ENCODE measurements at regions not wholly inside any gene's neighbourhood (a gene's known extent, or its start where the extent isn't known, plus 50 kb on each side); places are given as distances from the start of the nearest gene placed in this dataset.

GRCh38 chr5:87729781-87730180 is 317.1 kb upstream of the CCNH start:
- no peak for ATAC-seq
- DNase-seq (ENCODE audit: extremely low read depth in 1 of 4, low spot score in 3 of 4) = no peak
- CTCF ChIA-PET (ENCODE audit: low intra/inter-chr PET ratio) = no interaction called here
- no peak overlapping the region for H2AFZ ChIP-seq (ENCODE audit: low read depth, low read length)
- no peaks in the 10 kb centered on the region for H3K79me2 ChIP-seq (ENCODE audit: control insufficient read depth, insufficient read depth, low read length)
- no peaks in the 10 kb centered on the region for H3K9me1 ChIP-seq (ENCODE audit: control insufficient read depth, insufficient read depth, low read length)
- H3K27ac ChIP-seq (ENCODE audit: extremely low read depth, low read depth, low read length) = no peak overlapping the region
- H3K4me3 ChIP-seq = no peak overlapping the region
- H3K4me1 ChIP-seq (replicated peaks in 1 of 2; ENCODE audit: control insufficient read depth in 2 of 2, insufficient read depth in 2 of 2, low read length in 2 of 2) = no peaks in the 10 kb centered on the region
- POLR2A ChIA-PET = no interaction called here
- intact Hi-C loops (cut with micrococcal nuclease) (no loop called here), in situ Hi-C loops (cut with MboI) (no loop called here)
- H3K4me2 ChIP-seq (ENCODE audit: insufficient read depth, low read length) = no peak overlapping the region
- BruUV-seq (replicated peaks) = no TSS peak
- no peaks in the 10 kb centered on the region for H3K36me3 ChIP-seq (ENCODE audit: control insufficient read depth, insufficient read depth, low read length)
- H3K9ac ChIP-seq (ENCODE audit: insufficient read depth in 1 of 2, low read depth in 2 of 2, low read length in 2 of 2) = no peak overlapping the region
- no peaks in the 10 kb centered on the region for H4K20me1 ChIP-seq (replicated peaks; ENCODE audit: control insufficient read depth, insufficient read depth, low read length)
- no peaks in the 10 kb centered on the region for H3K27me3 ChIP-seq (ENCODE audit: control insufficient read depth in 2 of 2, insufficient read depth in 2 of 2, low read length in 2 of 2)
- FAIRE-seq = no peak
- no peaks in the 10 kb centered on the region for H3K9me3 ChIP-seq (replicated peaks; ENCODE audit: control insufficient read depth, insufficient read depth, low read depth, low read length)
- TF ChIP-seq U2AF2 (optimal IDR thresholded peaks at IDR 0.05; ENCODE audit: low read depth, low read length) = no peak
- TF ChIP-seq, protein P1, sequence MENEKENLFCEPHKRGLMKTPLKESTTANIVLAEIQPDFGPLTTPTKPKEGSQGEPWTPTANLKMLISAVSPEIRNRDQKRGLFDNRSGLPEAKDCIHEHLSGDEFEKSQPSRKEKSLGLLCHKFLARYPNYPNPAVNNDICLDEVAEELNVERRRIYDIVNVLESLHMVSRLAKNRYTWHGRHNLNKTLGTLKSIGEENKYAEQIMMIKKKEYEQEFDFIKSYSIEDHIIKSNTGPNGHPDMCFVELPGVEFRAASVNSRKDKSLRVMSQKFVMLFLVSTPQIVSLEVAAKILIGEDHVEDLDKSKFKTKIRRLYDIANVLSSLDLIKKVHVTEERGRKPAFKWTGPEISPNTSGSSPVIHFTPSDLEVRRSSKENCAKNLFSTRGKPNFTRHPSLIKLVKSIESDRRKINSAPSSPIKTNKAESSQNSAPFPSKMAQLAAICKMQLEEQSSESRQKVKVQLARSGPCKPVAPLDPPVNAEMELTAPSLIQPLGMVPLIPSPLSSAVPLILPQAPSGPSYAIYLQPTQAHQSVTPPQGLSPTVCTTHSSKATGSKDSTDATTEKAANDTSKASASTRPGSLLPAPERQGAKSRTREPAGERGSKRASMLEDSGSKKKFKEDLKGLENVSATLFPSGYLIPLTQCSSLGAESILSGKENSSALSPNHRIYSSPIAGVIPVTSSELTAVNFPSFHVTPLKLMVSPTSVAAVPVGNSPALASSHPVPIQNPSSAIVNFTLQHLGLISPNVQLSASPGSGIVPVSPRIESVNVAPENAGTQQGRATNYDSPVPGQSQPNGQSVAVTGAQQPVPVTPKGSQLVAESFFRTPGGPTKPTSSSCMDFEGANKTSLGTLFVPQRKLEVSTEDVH (IDR thresholded peaks at IDR 0.05; ENCODE audit: low read depth, partially characterized antibody) = no peak
- no peak for TF ChIP-seq ZNF146 (CRISPR knock-in tag; IDR thresholded peaks at IDR 0.05; ENCODE audit: unreplicated experiment)
- TF ChIP-seq RNF2 (IDR thresholded peaks at IDR 0.05) = no peak
- TF ChIP-seq MCM3 (IDR thresholded peaks at IDR 0.05) = no peak
- TF ChIP-seq, protein P2, sequence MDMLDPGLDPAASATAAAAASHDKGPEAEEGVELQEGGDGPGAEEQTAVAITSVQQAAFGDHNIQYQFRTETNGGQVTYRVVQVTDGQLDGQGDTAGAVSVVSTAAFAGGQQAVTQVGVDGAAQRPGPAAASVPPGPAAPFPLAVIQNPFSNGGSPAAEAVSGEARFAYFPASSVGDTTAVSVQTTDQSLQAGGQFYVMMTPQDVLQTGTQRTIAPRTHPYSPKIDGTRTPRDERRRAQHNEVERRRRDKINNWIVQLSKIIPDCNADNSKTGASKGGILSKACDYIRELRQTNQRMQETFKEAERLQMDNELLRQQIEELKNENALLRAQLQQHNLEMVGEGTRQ (CRISPR knock-in tag; IDR thresholded peaks at IDR 0.05) = no peak
- no peak for TF ChIP-seq POLR2A (conservative IDR thresholded peaks at IDR 0.05)
- TF ChIP-seq MYBL2 (IDR thresholded peaks at IDR 0.05; ENCODE audit: low read depth) = no peak
- TF ChIP-seq MYBL2 (CRISPR knock-in tag; IDR thresholded peaks at IDR 0.05; ENCODE audit: borderline replicate concordance) = no peak
- TF ChIP-seq RNF219 (CRISPR knock-in tag; IDR thresholded peaks at IDR 0.05) = no peak
- TF ChIP-seq CBX2 (IDR thresholded peaks at IDR 0.05; ENCODE audit: insufficient read depth, low read length, poor library complexity, severe bottlenecking) = no peak
- TF ChIP-seq ZNF408 (CRISPR knock-in tag; IDR thresholded peaks at IDR 0.05; ENCODE audit: low read depth) = no peak
- TF ChIP-seq ZNF41 (CRISPR knock-in tag; conservative IDR thresholded peaks at IDR 0.05) = no peak
- no peak for TF ChIP-seq CREBBP (IDR thresholded peaks at IDR 0.05; ENCODE audit: low read depth, low read length)
- no peak for TF ChIP-seq BRF1 (IDR thresholded peaks at IDR 0.05; ENCODE audit: borderline replicate concordance, extremely low read depth, insufficient read length)
- no peak for TF ChIP-seq MCM5 (IDR thresholded peaks at IDR 0.05; ENCODE audit: low read depth)
- TF ChIP-seq ZNF263 (CRISPR knock-in tag; IDR thresholded peaks at IDR 0.05; ENCODE audit: borderline replicate concordance) = no peak
- TF ChIP-seq, protein P3, sequence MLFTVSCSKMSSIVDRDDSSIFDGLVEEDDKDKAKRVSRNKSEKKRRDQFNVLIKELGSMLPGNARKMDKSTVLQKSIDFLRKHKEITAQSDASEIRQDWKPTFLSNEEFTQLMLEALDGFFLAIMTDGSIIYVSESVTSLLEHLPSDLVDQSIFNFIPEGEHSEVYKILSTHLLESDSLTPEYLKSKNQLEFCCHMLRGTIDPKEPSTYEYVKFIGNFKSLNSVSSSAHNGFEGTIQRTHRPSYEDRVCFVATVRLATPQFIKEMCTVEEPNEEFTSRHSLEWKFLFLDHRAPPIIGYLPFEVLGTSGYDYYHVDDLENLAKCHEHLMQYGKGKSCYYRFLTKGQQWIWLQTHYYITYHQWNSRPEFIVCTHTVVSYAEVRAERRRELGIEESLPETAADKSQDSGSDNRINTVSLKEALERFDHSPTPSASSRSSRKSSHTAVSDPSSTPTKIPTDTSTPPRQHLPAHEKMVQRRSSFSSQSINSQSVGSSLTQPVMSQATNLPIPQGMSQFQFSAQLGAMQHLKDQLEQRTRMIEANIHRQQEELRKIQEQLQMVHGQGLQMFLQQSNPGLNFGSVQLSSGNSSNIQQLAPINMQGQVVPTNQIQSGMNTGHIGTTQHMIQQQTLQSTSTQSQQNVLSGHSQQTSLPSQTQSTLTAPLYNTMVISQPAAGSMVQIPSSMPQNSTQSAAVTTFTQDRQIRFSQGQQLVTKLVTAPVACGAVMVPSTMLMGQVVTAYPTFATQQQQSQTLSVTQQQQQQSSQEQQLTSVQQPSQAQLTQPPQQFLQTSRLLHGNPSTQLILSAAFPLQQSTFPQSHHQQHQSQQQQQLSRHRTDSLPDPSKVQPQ (CRISPR knock-in tag; IDR thresholded peaks at IDR 0.05; ENCODE audit: borderline replicate concordance) = no peak

Measured in K562 (cell line).